Chondrocyte (in vitro differentiated cells): ENCODE measurements at regions not wholly inside any gene's neighbourhood (a gene's known extent, or its start where the extent isn't known, plus 50 kb on each side); places are given as distances from the start of the nearest gene placed in this dataset.

Experiments
- DNase-seq: peaks from one replicate; pipeline ENCODE4 v3.0.0; 2021; ENCODE audit warnings: mixed read lengths, low spot score
- H3K27ac Mint-ChIP-seq: one replicate; pipeline ENCODE4 v1.8.0; 2021; ENCODE audit warnings: mild to moderate bottlenecking, moderate library complexity, mixed read lengths; ENCODE audit not compliant: unreplicated experiment
- H3K27me3 Mint-ChIP-seq: 2 replicates; pipeline ENCODE4 v1.8.0; 2021; ENCODE audit warnings: low read depth, mixed read lengths
- H3K36me3 Mint-ChIP-seq: 2 replicates; pipeline ENCODE4 v1.8.0; 2021; ENCODE audit warnings: low read depth, mixed read lengths
- H3K4me1 Mint-ChIP-seq: 2 replicates; pipeline ENCODE4 v1.8.0; 2021; ENCODE audit warnings: low read depth, mild to moderate bottlenecking, mixed read lengths
- H3K4me3 Mint-ChIP-seq: one replicate; pipeline ENCODE4 v1.8.0; 2021; ENCODE audit warnings: mild to moderate bottlenecking, moderate library complexity, mixed read lengths; ENCODE audit not compliant: unreplicated experiment
- H3K9me3 Mint-ChIP-seq: 2 replicates; pipeline ENCODE4 v1.8.0; 2021; ENCODE audit warnings: low read depth, mixed read lengths
- TF ChIP-seq, protein P1 (sequence below): fragments of 200-600 bp; sonication (generic); IDR thresholded peaks from 2 replicates; pipeline ENCODE4 v1.5.0; 2021; ENCODE audit warnings: antibody characterized with exemption, mild to moderate bottlenecking, moderate library complexity

DNA sequence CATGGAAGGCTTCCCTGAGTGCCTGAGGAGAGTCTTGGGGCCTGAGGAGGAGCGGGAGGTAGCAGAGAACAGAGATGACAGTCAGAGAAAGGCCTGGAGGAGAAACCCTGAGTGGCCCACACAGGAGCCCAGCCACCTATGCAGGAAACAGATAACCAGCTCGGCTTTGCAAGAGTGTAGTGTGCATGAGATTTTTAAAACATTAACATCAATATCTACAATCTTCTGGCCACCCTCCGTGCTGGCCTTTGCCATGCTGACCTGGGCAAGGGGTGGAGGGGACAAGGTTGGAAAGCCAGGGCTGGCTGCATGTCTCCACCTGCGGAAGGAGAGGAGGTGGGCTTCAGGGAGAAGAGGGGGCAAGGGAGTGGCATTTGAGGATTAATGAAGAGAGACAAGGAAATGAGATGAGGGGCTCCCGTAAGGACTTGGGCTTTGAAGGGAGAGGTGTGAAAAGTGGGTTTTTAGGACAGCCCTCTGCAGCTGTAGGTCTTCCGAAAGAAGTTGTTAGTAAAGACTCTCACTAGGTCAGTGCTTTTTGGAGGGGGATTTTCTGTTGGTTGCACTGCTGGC lies 59.3 kb upstream of the SDK1 start:
- Mint-ChIP-seq H3K27me3 (no peaks in the 10 kb centered on the region), H3K27ac (no peak overlapping the region), H3K4me1 (peaks cover 28% of the 10 kb centered on the region), H3K9me3 (peaks cover 5% of the 10 kb centered on the region), H3K4me3 (no peak overlapping the region), H3K36me3 (no peaks in the 10 kb centered on the region)
- no peak for DNase-seq
- TF ChIP-seq, protein P1, sequence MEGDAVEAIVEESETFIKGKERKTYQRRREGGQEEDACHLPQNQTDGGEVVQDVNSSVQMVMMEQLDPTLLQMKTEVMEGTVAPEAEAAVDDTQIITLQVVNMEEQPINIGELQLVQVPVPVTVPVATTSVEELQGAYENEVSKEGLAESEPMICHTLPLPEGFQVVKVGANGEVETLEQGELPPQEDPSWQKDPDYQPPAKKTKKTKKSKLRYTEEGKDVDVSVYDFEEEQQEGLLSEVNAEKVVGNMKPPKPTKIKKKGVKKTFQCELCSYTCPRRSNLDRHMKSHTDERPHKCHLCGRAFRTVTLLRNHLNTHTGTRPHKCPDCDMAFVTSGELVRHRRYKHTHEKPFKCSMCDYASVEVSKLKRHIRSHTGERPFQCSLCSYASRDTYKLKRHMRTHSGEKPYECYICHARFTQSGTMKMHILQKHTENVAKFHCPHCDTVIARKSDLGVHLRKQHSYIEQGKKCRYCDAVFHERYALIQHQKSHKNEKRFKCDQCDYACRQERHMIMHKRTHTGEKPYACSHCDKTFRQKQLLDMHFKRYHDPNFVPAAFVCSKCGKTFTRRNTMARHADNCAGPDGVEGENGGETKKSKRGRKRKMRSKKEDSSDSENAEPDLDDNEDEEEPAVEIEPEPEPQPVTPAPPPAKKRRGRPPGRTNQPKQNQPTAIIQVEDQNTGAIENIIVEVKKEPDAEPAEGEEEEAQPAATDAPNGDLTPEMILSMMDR = no peak

DNA sequence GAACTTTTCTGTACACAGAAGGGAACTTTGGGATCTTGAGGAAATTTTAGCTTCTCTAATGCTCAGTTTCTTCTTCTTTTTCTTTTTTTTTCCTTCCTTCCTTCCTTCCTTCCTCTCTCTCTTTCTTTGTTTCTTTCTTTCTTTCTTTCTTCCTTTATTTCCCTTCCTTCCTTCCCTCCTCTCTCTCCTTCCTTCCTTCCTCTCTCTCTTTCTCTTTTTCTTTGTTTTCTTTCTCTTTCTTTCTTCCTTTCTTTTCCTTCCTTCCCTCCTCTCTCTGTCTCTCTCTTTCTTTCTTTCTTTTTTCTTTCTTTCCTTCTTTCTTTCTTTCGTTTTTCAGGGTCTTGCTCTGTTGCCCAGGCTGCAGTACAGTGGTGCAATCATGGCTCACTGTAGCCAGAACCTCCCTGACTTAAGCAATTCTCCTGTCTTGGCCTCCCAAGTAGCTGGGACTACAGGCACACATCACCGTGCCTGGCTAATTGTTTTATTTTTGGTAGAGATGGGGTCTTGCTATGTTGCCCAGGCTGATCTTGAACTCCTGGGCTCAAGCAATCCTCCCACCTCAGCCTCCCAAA lies 58.6 kb upstream of the SDK1 start:
- Mint-ChIP-seq H3K9me3 (peaks cover 9% of the 10 kb centered on the region), H3K4me3 (no peak overlapping the region), H3K4me1 (peaks cover 28% of the 10 kb centered on the region), H3K36me3 (peaks cover 3% of the 10 kb centered on the region), H3K27ac (no peak overlapping the region), H3K27me3 (no peaks in the 10 kb centered on the region)
- no peak for DNase-seq
- TF ChIP-seq, protein P1 = no peak

DNA sequence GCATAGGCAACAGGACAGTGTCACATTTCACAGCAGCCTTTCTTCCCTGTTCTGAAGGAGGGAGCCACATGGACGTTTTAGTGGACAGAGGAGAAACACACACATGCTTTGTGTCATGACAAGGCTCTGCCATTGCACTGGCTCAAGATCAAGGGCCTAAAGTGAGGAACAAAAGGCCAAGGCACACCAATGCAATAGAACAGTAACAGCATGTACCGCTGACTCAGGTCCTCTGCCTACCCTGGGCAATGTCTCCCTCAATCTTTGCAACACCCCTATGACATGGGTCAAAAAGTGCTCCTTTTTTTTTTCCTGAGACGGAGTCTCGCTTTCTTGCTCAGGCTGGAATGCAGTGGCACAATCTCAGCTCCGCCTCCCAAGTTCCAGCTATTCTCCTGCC lies 57.8 kb upstream of the SDK1 start:
- H3K27ac Mint-ChIP-seq = no peak overlapping the region
- DNase-seq = no peak
- no peaks in the 10 kb centered on the region for H3K27me3 Mint-ChIP-seq
- H3K9me3 Mint-ChIP-seq = peaks cover 9% of the 10 kb centered on the region
- peaks cover 28% of the 10 kb centered on the region for H3K4me1 Mint-ChIP-seq
- no peak overlapping the region for H3K4me3 Mint-ChIP-seq
- peaks cover 3% of the 10 kb centered on the region for H3K36me3 Mint-ChIP-seq
- TF ChIP-seq, protein P1 = no peak

DNA sequence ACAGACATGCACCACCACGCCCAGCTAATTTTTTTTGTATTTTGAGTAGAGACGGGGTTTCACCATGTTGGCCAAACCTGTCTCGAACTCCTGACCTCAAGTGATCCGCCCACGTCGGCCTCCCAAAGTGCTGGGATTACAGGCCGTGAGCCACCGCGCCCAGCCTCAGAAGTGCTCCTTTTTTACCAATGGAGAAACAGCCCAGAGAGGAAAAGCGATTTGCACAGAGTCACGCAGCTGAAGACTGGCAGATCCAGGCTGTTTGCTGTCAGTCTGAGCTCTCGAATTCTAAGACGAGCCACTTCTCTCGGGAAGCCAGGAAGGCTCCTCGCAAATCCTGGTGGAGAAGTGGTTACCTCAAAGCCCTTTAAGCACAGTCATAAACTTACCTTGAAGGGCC lies 57.4 kb upstream of the SDK1 start:
- peaks cover 28% of the 10 kb centered on the region for H3K4me1 Mint-ChIP-seq
- no peak overlapping the region for H3K4me3 Mint-ChIP-seq
- DNase-seq = no peak
- TF ChIP-seq, protein P1 = no peak
- no peaks in the 10 kb centered on the region for H3K27me3 Mint-ChIP-seq
- H3K27ac Mint-ChIP-seq = peak overlapping the region; percentile 37
- H3K9me3 Mint-ChIP-seq = peaks cover 9% of the 10 kb centered on the region
- peaks cover 3% of the 10 kb centered on the region for H3K36me3 Mint-ChIP-seq

DNA sequence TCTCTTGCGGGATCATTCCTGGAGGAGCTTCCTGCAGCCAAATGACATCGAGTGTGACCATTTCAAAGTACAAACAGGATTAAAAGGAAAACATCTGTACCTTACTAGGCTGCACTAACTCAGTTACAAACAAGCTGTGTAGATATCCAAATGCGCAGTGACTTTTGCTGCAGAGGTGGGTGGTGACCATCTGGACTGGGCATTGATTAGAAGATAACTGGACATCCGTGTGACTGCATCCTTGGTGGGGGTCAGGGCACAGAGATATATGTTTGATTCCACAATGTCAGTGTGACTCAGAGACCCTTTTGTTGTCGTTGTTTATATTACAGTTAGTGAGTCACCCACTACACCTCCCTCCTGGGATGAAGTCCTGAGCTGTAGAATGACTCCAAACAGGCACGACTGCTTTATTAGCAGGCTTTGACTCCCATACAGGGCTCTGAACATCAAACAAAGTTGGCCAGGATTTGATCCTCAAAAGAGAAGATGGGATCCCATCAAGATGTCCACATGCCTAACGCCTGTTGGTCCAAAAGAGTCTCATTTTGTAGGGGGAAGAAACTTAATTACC lies 56.7 kb upstream of the SDK1 start:
- peaks cover 28% of the 10 kb centered on the region for H3K4me1 Mint-ChIP-seq
- H3K9me3 Mint-ChIP-seq = peaks cover 9% of the 10 kb centered on the region
- no peak overlapping the region for H3K4me3 Mint-ChIP-seq
- H3K27ac Mint-ChIP-seq = peak overlapping the region; percentile 41
- H3K27me3 Mint-ChIP-seq = no peaks in the 10 kb centered on the region
- peaks cover 3% of the 10 kb centered on the region for H3K36me3 Mint-ChIP-seq
- no peak for DNase-seq
- TF ChIP-seq, protein P1 = no peak
